Kidney (tissue), 13 donors: ENCODE measurements at regions not wholly inside any gene's neighbourhood (a gene's known extent, or its start where the extent isn't known, plus 50 kb on each side); places are given as distances from the start of the nearest gene placed in this dataset.

Source experiments
- DNase-seq, 5 donors: peaks; one replicate each; pipeline ENCODE4 v3.0.0-alpha.2; 2013 to 2020
- FAIRE-seq: peaks from 2 replicates; lab custom pipeline; 2012; peaks lifted over from hg19 to GRCh38; lab: Jason Lieb, UNC
- H3K27ac ChIP-seq, 2 donors: one replicate each; pipeline ENCODE4 v1.7.0; 2013; ENCODE audit warnings: low read depth in 2 of 2, low read length in 2 of 2, inconsistent platforms in 1 of 2
- H3K27me3 ChIP-seq: one replicate; pipeline ENCODE4 v1.7.1; 2013; ENCODE audit warnings: low read length, inconsistent platforms; ENCODE audit not compliant: control insufficient read depth, insufficient read depth
- H3K36me3 ChIP-seq, 3 donors: one replicate each; pipeline versions ENCODE4 v1.7.0 to v1.7.1; 2013; ENCODE audit warnings: low read length in 3 of 3, control low read depth in 1 of 3, inconsistent platforms in 1 of 3; ENCODE audit not compliant: insufficient read depth in 3 of 3, control insufficient read depth in 2 of 3
- H3K4me1 ChIP-seq, 3 donors: one replicate each; pipeline versions ENCODE4 v1.7.0 to v1.7.1; 2013; ENCODE audit warnings: low read length in 3 of 3, inconsistent platforms in 1 of 3, low read depth in 1 of 3; ENCODE audit not compliant: control insufficient read depth in 2 of 3, insufficient read depth in 2 of 3
- H3K4me3 ChIP-seq, 3 donors: one replicate each; pipeline versions ENCODE4 v1.7.0 to v1.8.1; 2013; ENCODE audit warnings: low read length in 3 of 3, control low read depth in 1 of 3, inconsistent platforms in 1 of 3
- H3K9ac ChIP-seq, 3 donors: one replicate each; pipeline versions ENCODE4 v1.7.0 to v1.7.1; 2013; ENCODE audit warnings: low read length in 3 of 3, control low read depth in 1 of 3, inconsistent platforms in 1 of 3
- H3K9me3 ChIP-seq, 3 donors: one replicate each; pipeline versions ENCODE4 v1.7.0 to v1.7.1; 2013; ENCODE audit warnings: low read length in 3 of 3, control low read depth in 1 of 3, inconsistent platforms in 1 of 3; ENCODE audit not compliant: control insufficient read depth in 2 of 3, insufficient read depth in 1 of 3
- intact Hi-C: fragments of 100-400 bp; cut with DNase I; formaldehyde crosslinking; loops from one replicate; pipeline ENCODE4 v1.11.1; 2022
- TF ChIP-seq, protein P1 (sequence below): IDR thresholded peaks from 3 replicates; pipeline ENCODE4 v1.5.1; 2012; ENCODE audit warnings: mild to moderate bottlenecking, moderate library complexity, borderline replicate concordance; ENCODE audit not compliant: insufficient read depth; ENCODE audit errors: extremely low read depth
- donor health status: control.
- donor health status: control.
- donor health status: control.
- donor health status: control.
- donor health status: control.
- donor health status: DM: yes; HTN: yes; CAD: no.
- donor health status: Normal renal cell carcinoma (clear cell type).

- Histone ChIP-seq H3K27ac (no peak overlapping the region), H3K9ac (no peak overlapping the region), H3K4me1 (no peaks in the 10 kb centered on the region), H3K4me3 (no peak overlapping the region), H3K36me3 (no peaks in the 10 kb centered on the region), H3K9me3 (no peaks in the 10 kb centered on the region), H3K27me3 (no peaks in the 10 kb centered on the region)
- FAIRE-seq (no peak), DNase-seq (no peak)
- intact Hi-C loops: no loop called here
- TF ChIP-seq, protein P1, sequence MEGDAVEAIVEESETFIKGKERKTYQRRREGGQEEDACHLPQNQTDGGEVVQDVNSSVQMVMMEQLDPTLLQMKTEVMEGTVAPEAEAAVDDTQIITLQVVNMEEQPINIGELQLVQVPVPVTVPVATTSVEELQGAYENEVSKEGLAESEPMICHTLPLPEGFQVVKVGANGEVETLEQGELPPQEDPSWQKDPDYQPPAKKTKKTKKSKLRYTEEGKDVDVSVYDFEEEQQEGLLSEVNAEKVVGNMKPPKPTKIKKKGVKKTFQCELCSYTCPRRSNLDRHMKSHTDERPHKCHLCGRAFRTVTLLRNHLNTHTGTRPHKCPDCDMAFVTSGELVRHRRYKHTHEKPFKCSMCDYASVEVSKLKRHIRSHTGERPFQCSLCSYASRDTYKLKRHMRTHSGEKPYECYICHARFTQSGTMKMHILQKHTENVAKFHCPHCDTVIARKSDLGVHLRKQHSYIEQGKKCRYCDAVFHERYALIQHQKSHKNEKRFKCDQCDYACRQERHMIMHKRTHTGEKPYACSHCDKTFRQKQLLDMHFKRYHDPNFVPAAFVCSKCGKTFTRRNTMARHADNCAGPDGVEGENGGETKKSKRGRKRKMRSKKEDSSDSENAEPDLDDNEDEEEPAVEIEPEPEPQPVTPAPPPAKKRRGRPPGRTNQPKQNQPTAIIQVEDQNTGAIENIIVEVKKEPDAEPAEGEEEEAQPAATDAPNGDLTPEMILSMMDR: no peak
These were observed 344.0 kb downstream of the TNS1 start for GRCh38 chr2:217658806-217659205.

DNA sequence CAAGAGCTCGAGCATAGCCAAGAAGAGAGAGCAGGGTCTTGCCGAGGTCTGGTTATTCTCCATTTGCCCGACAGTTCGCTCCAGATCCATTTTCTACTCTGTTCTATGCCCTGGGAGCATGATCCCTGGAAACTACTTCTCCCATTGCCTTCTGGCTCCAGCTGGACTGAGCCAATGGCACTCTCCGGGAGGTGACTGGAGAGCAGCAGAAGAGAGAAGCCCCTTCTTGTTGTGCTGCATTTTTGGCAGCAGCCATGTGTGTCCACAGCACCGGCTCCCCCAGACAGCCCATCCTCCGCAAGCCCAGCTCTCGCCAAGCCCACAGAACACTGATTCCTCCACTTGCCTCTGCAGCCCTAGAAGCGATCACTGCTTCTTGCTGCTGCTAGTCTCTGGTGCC is 345.5 kb downstream of the TNS1 start:
- TF ChIP-seq, protein P1: no peak
- Histone ChIP-seq H3K9ac (no peak overlapping the region), H3K9me3 (no peaks in the 10 kb centered on the region), H3K27ac (no peak overlapping the region), H3K27me3 (no peaks in the 10 kb centered on the region), H3K36me3 (no peaks in the 10 kb centered on the region), H3K4me3 (no peak overlapping the region), H3K4me1 (peaks cover 0 to 12% (median 5%) of the 10 kb centered on the region in 3 donors)
- FAIRE-seq: no peak
- DNase-seq: peak in 4 of 5 donors; percentile 47 to 64 (median 52)
- intact Hi-C loops: no loop called here

DNA sequence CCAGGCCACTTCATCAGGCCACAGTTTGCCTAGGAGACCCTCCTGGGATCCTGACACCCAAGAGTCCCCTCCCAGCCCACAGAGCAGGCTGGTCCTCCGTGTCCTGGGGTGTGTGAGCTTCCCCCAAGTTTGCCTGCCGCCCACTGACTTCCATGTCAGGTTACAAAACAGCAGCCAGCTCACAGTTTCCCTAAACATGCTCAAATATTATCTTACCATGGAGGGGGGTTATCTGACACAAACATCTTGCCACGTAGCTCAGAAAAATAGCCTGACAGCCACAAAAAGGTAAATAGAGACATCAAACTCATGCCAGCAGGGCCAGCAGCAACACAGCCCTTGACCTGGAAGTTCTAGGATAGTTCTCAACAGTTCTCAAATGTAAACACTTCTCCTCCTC is 346.5 kb downstream of the TNS1 start:
- no peak overlapping the region for H3K4me3 ChIP-seq
- H3K4me1 ChIP-seq: peaks cover 0 to 12% (median 5%) of the 10 kb centered on the region in 3 donors
- H3K27ac ChIP-seq: no peak overlapping the region
- no peaks in the 10 kb centered on the region for H3K9me3 ChIP-seq
- no peaks in the 10 kb centered on the region for H3K36me3 ChIP-seq
- H3K9ac ChIP-seq: no peak overlapping the region
- no peaks in the 10 kb centered on the region for H3K27me3 ChIP-seq
- FAIRE-seq (no peak), DNase-seq (no peak)
- TF ChIP-seq, protein P1: no peak
- intact Hi-C loops: no loop called here

- TF ChIP-seq, protein P1: no peak
- intact Hi-C loops: no loop called here
- FAIRE-seq (no peak), DNase-seq (no peak)
- Histone ChIP-seq H3K4me1 (peaks cover 0 to 12% (median 5%) of the 10 kb centered on the region in 3 donors), H3K27ac (no peak overlapping the region), H3K9me3 (no peaks in the 10 kb centered on the region), H3K9ac (no peak overlapping the region), H3K27me3 (no peaks in the 10 kb centered on the region), H3K36me3 (no peaks in the 10 kb centered on the region), H3K4me3 (no peak overlapping the region)
These were observed 347.1 kb downstream of the TNS1 start for GRCh38 chr2:217655651-217656050.
